Adrenal gland (tissue), 5 donors: ENCODE measurements at regions not wholly inside any gene's neighbourhood (a gene's known extent, or its start where the extent isn't known, plus 50 kb on each side); places are given as distances from the start of the nearest gene placed in this dataset.

Experiments used
- CTCF ChIP-seq, 6 experiments: fragments of 450-650 bp in 4 of 6; fragments of 200-600 bp in 2 of 6; sonication (generic) in 1 of 6; IDR thresholded peaks; 1 replicate in 5 of 6; 2 replicates in 1 of 6; pipeline versions ENCODE4 v1.5.1 to v1.8.0; 2016 to 2021; ENCODE audit warnings: antibody characterized with exemption in 6 of 6, mild to moderate bottlenecking in 2 of 6, moderate library complexity in 1 of 6
- POLR2A ChIP-seq, 2 donors: fragments of 450-650 bp; IDR thresholded peaks; one replicate each; pipeline ENCODE4 v1.6.1; 2017; ENCODE audit warnings: antibody characterized with exemption in 2 of 2, mild to moderate bottlenecking in 2 of 2, moderate library complexity in 1 of 2
- donor health status: DM: no; HTN: no; CAD: no.

- TF ChIP-seq CTCF (IDR thresholded peaks at IDR 0.05) (no peak), POLR2A (IDR thresholded peaks at IDR 0.05) (no peak)
These were observed 205.3 kb downstream of the TBXT start for GRCh38 chr6:165962366-165962765.
